SH-SY5Y (cell line): ENCODE measurements at regions not wholly inside any gene's neighbourhood (a gene's known extent, or its start where the extent isn't known, plus 50 kb on each side); places are given as distances from the start of the nearest gene placed in this dataset.

ENCODE experiments used
- GATA2 ChIP-seq: IDR thresholded peaks from 2 replicates; pipeline ENCODE4 v1.6.1; 2011; ENCODE audit warnings: mild to moderate bottlenecking, low read depth, low read length
- GATA3 ChIP-seq: IDR thresholded peaks from 2 replicates; pipeline ENCODE4 v1.6.1; 2011; ENCODE audit warnings: low read depth, mild to moderate bottlenecking, low read length, moderate library complexity

DNA sequence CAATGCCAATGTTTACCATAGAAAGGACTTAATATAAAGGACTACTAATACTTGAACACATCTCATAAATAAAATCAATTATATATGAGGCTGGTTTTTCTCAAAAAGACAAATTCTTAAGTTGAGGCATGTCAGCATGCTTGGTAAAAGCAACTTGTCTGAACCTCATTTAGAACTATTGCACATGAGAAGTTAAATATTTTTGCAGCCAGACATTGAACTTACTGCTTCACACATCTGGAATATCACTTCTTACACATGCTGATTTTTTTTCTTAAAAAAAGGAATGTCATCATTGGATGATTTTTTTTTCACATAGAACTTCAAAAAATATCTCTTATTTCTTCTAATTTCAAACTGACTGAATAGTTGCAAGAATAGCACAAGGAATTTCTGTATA, 609.0 kb downstream of the EPHA4 start:
- TF ChIP-seq GATA2 (no peak), GATA3 (no peak)
